ENCODE measurements at regions not wholly inside any gene's neighbourhood (a gene's known extent, or its start where the extent isn't known, plus 50 kb on each side); places are given as distances from the start of the nearest gene placed in this dataset.
"Not testable (repeated sequence)": the region's sequence is repeated elsewhere in the genome, so short reads cannot be mapped to it uniquely, and the experiment has no call there.

- no peak for DNase-seq
These were observed 354.8 kb upstream of the TMEM132C start for GRCh38 chr12:127912035-127912665.

- no peak for DNase-seq
These were observed 343.5 kb upstream of the TMEM132C start for GRCh38 chr12:127923501-127923900.

GRCh38 chr12:127925971-127926370 is 341.0 kb upstream of the TMEM132C start:
- DNase-seq = no peak

GRCh38 chr12:127928178-127928577 is 338.8 kb upstream of the TMEM132C start:
- DNase-seq = no peak

- no peak for DNase-seq
These were observed 338.1 kb upstream of the TMEM132C start for GRCh38 chr12:127928615-127929571.

- DNase-seq = no peak
These were observed 336.8 kb upstream of the TMEM132C start for GRCh38 chr12:127930122-127930521.

- no peak for DNase-seq
These were observed 332.6 kb upstream of the TMEM132C start for GRCh38 chr12:127934409-127934808.

- no peak for DNase-seq
These were observed 330.5 kb upstream of the TMEM132C start for GRCh38 chr12:127936463-127936862.

GRCh38 chr12:127941332-127941731 is 325.6 kb upstream of the TMEM132C start:
- DNase-seq = no peak

- no peak for DNase-seq
These were observed 324.0 kb upstream of the TMEM132C start for GRCh38 chr12:127942981-127943380.

GRCh38 chr12:127943481-127944210 is 323.3 kb upstream of the TMEM132C start:
- no peak for DNase-seq

GRCh38 chr12:127944211-127944899 is 322.6 kb upstream of the TMEM132C start:
- DNase-seq = no peak

GRCh38 chr12:127957001-127957660 is 309.8 kb upstream of the TMEM132C start:
- DNase-seq = no peak

- DNase-seq = no peak
These were observed 304.7 kb upstream of the TMEM132C start for GRCh38 chr12:127962303-127962702.

GRCh38 chr12:127963933-127964332 is 303.0 kb upstream of the TMEM132C start:
- no peak for DNase-seq

GRCh38 chr12:127964717-127965116 is 302.3 kb upstream of the TMEM132C start:
- no peak for DNase-seq

GRCh38 chr12:127966331-127966730 is 300.6 kb upstream of the TMEM132C start:
- no peak for DNase-seq

GRCh38 chr12:127970491-127970890 is 296.5 kb upstream of the TMEM132C start:
- no peak for DNase-seq

- DNase-seq = no peak
These were observed 286.4 kb upstream of the TMEM132C start for GRCh38 chr12:127980585-127980984.

GRCh38 chr12:127981875-127982274 is 285.1 kb upstream of the TMEM132C start:
- DNase-seq = no peak

- DNase-seq = not testable (repeated sequence)
These were observed 283.7 kb upstream of the TMEM132C start for GRCh38 chr12:127983213-127983791.

Measured in DMS79 (cell line).